GM12891 (cell line): ENCODE measurements at regions not wholly inside any gene's neighbourhood (a gene's known extent, or its start where the extent isn't known, plus 50 kb on each side); places are given as distances from the start of the nearest gene placed in this dataset.
"Not testable (repeated sequence)": the region's sequence is repeated elsewhere in the genome, so short reads cannot be mapped to it uniquely, and the experiment has no call there.

ENCODE experiments used
- DNase-seq: peaks from one replicate; pipeline ENCODE4 v3.0.0; 2011; ENCODE audit warnings: low spot score; ENCODE audit not compliant: insufficient read length
- FAIRE-seq: peaks from 2 replicates; lab custom pipeline; 2011; peaks lifted over from hg19 to GRCh38; lab: Jason Lieb, UNC
- PAX5 ChIP-seq: IDR thresholded peaks from 2 replicates; pipeline ENCODE4 v1.6.1; 2011; ENCODE audit warnings: low read length, moderate library complexity, mild to moderate bottlenecking; ENCODE audit not compliant: insufficient read depth, severe bottlenecking
- POLR2A ChIP-seq: IDR thresholded peaks from 2 replicates; pipeline ENCODE4 v1.6.1; 2011; ENCODE audit warnings: low read depth, low read length, control low read depth
- POLR2AphosphoS5 ChIP-seq: IDR thresholded peaks from 2 replicates; pipeline ENCODE4 v1.6.1; 2011; ENCODE audit warnings: low read depth, low read length, control low read depth
- POU2F2 ChIP-seq: IDR thresholded peaks from 2 replicates; pipeline ENCODE4 v1.6.1; 2011; ENCODE audit warnings: low read depth, mild to moderate bottlenecking, control low read depth, low read length, moderate library complexity
- SPI1 ChIP-seq: IDR thresholded peaks from 2 replicates; pipeline ENCODE4 v1.6.1; 2011; ENCODE audit warnings: low read depth, low read length, control low read depth
- TAF1 ChIP-seq: IDR thresholded peaks from 2 replicates; pipeline ENCODE4 v1.6.1; 2011; ENCODE audit warnings: low read depth, low read length, control low read depth

GRCh38 chrX:139360356-139360755, 170.2 kb upstream of the F9 start:
- FAIRE-seq (no peak), DNase-seq (no peak)
- TF ChIP-seq POLR2A: no peak
- TF ChIP-seq SPI1: no peak
- TF ChIP-seq POLR2AphosphoS5: no peak
- TF ChIP-seq PAX5: no peak
- TF ChIP-seq POU2F2: no peak
- no peak for TF ChIP-seq TAF1

- not testable (repeated sequence) for FAIRE-seq, DNase-seq
These were observed 187.9 kb upstream of the F9 start for GRCh38 chrX:139342594-139342991.

- FAIRE-seq, DNase-seq: not testable (repeated sequence)
These were observed 188.5 kb upstream of the F9 start for GRCh38 chrX:139341855-139342593.

GRCh38 chrX:139332441-139332840, 198.1 kb upstream of the F9 start:
- no peak for DNase-seq
- no peak for TF ChIP-seq POLR2A
- no peak for TF ChIP-seq PAX5
- no peak for TF ChIP-seq POLR2AphosphoS5
- no peak for TF ChIP-seq POU2F2
- no peak for TF ChIP-seq SPI1
- TF ChIP-seq TAF1: no peak
- no peak for FAIRE-seq

- FAIRE-seq: no peak
These were observed 203.2 kb upstream of the F9 start for GRCh38 chrX:139327355-139327754.

GRCh38 chrX:139324756-139325155, 205.8 kb upstream of the F9 start:
- no peak for FAIRE-seq
- no peak for DNase-seq
- TF ChIP-seq TAF1: no peak
- TF ChIP-seq PAX5: no peak
- no peak for TF ChIP-seq SPI1
- TF ChIP-seq POLR2A: no peak
- no peak for TF ChIP-seq POLR2AphosphoS5
- TF ChIP-seq POU2F2: no peak

More at GRCh38 chrX:139327355-139327754, 203.2 kb upstream of the F9 start:
- TF ChIP-seq POU2F2 (no peak), TAF1 (no peak), POLR2AphosphoS5 (no peak), PAX5 (no peak), SPI1 (no peak), POLR2A (no peak)
- no peak for DNase-seq

- not testable (repeated sequence) for FAIRE-seq
These were observed 209.7 kb upstream of the F9 start for GRCh38 chrX:139320661-139321354.

GRCh38 chrX:139306675-139307074, 223.9 kb upstream of the F9 start:
- not testable (repeated sequence) for DNase-seq, FAIRE-seq

More at GRCh38 chrX:139320661-139321354, 209.7 kb upstream of the F9 start:
- not testable (repeated sequence) for DNase-seq

- no peak for FAIRE-seq
- DNase-seq: no peak
- TF ChIP-seq SPI1: no peak
- TF ChIP-seq PAX5: no peak
- no peak for TF ChIP-seq POU2F2
- no peak for TF ChIP-seq POLR2AphosphoS5
- no peak for TF ChIP-seq POLR2A
- TF ChIP-seq TAF1: no peak
These were observed 226.1 kb upstream of the F9 start for GRCh38 chrX:139304471-139304870.

GRCh38 chrX:139299309-139299708, 231.2 kb upstream of the F9 start:
- FAIRE-seq (no peak), DNase-seq (no peak)
- no peak for TF ChIP-seq TAF1
- no peak for TF ChIP-seq POLR2A
- no peak for TF ChIP-seq PAX5
- no peak for TF ChIP-seq POLR2AphosphoS5
- no peak for TF ChIP-seq SPI1
- TF ChIP-seq POU2F2: no peak

GRCh38 chrX:139298437-139298836, 232.1 kb upstream of the F9 start:
- DNase-seq (no peak), FAIRE-seq (no peak)
- no peak for TF ChIP-seq POLR2A
- no peak for TF ChIP-seq TAF1
- TF ChIP-seq PAX5: no peak
